ENCODE measurements at regions not wholly inside any gene's neighbourhood (a gene's known extent, or its start where the extent isn't known, plus 50 kb on each side); places are given as distances from the start of the nearest gene placed in this dataset.

GRCh38 chr2:71903841-71904240 is 243.8 kb downstream of the CYP26B1 start:
- TF ChIP-seq CTCF (IDR thresholded peaks at IDR 0.05; ENCODE audit: unreplicated experiment), result no peak
- H3K27ac Mint-ChIP-seq, result no peak overlapping the region
- H3K4me1 Mint-ChIP-seq, result peaks cover 5% of the 10 kb centered on the region
- no peaks in the 10 kb centered on the region for H3K36me3 Mint-ChIP-seq
- peaks cover 19% of the 10 kb centered on the region for H3K27me3 Mint-ChIP-seq (ENCODE audit: low read depth)
- no peak overlapping the region for H3K4me3 Mint-ChIP-seq
- H3K9me3 Mint-ChIP-seq, result peaks cover 15% of the 10 kb centered on the region
- DNase-seq (ENCODE audit: low spot score in 2 of 2, unreplicated experiment in 2 of 2), result no peak

GRCh38 chr2:71901466-71901865 is 246.2 kb downstream of the CYP26B1 start:
- no peak for DNase-seq (ENCODE audit: low spot score in 2 of 2, unreplicated experiment in 2 of 2)
- no peak for TF ChIP-seq CTCF (IDR thresholded peaks at IDR 0.05; ENCODE audit: unreplicated experiment)
- Mint-ChIP-seq H3K4me3 (no peak overlapping the region), H3K27me3 (ENCODE audit: low read depth) (peaks cover 22% of the 10 kb centered on the region), H3K9me3 (no peaks in the 10 kb centered on the region), H3K36me3 (no peaks in the 10 kb centered on the region), H3K27ac (no peak overlapping the region), H3K4me1 (peaks cover 9% of the 10 kb centered on the region)

GRCh38 chr2:71898851-71899681 is 248.6 kb downstream of the CYP26B1 start:
- peaks cover 19% of the 10 kb centered on the region for H3K27me3 Mint-ChIP-seq (ENCODE audit: low read depth)
- TF ChIP-seq CTCF (IDR thresholded peaks at IDR 0.05; ENCODE audit: unreplicated experiment), result no peak
- H3K4me3 Mint-ChIP-seq, result no peak overlapping the region
- no peak overlapping the region for H3K27ac Mint-ChIP-seq
- DNase-seq (ENCODE audit: low spot score in 2 of 2, unreplicated experiment in 2 of 2), result no peak
- H3K4me1 Mint-ChIP-seq, result peaks cover 16% of the 10 kb centered on the region
- H3K9me3 Mint-ChIP-seq, result no peaks in the 10 kb centered on the region
- H3K36me3 Mint-ChIP-seq, result no peaks in the 10 kb centered on the region

- Mint-ChIP-seq H3K27me3 (ENCODE audit: low read depth) (peaks cover 19% of the 10 kb centered on the region), H3K36me3 (no peaks in the 10 kb centered on the region), H3K4me1 (peaks cover 20% of the 10 kb centered on the region), H3K9me3 (no peaks in the 10 kb centered on the region), H3K27ac (no peak overlapping the region), H3K4me3 (no peak overlapping the region)
- DNase-seq (ENCODE audit: low spot score in 2 of 2, unreplicated experiment in 2 of 2), result no peak
- no peak for TF ChIP-seq CTCF (IDR thresholded peaks at IDR 0.05; ENCODE audit: unreplicated experiment)
These were observed 249.3 kb downstream of the CYP26B1 start for GRCh38 chr2:71898375-71898774.

- Mint-ChIP-seq H3K27me3 (ENCODE audit: low read depth) (peaks cover 19% of the 10 kb centered on the region), H3K36me3 (no peaks in the 10 kb centered on the region), H3K27ac (no peak overlapping the region), H3K4me1 (peaks cover 20% of the 10 kb centered on the region), H3K4me3 (no peak overlapping the region), H3K9me3 (no peaks in the 10 kb centered on the region)
- no peak for TF ChIP-seq CTCF (IDR thresholded peaks at IDR 0.05; ENCODE audit: unreplicated experiment)
- DNase-seq (ENCODE audit: low spot score in 2 of 2, unreplicated experiment in 2 of 2), result no peak
These were observed 249.8 kb downstream of the CYP26B1 start for GRCh38 chr2:71897836-71898235.

Measured in mesothelial cell of epicardium (in vitro differentiated cells).